LNCaP clone FGC (cell line): ENCODE measurements at regions not wholly inside any gene's neighbourhood (a gene's known extent, or its start where the extent isn't known, plus 50 kb on each side); places are given as distances from the start of the nearest gene placed in this dataset.
A peak's percentile ranks its signal among the peaks of the same experiment; 100 is the strongest.

ENCODE experiments used
- DNase-seq: peaks from one replicate; pipeline ENCODE4 v3.0.0-alpha.2; 2011; ENCODE audit warnings: low read depth
- H3K4me3 ChIP-seq: 2 replicates; pipeline ENCODE4 v1.5.1; 2011; ENCODE audit warnings: mild to moderate bottlenecking, low read depth, low read length, control low read depth
- CTCF ChIP-seq: IDR thresholded peaks from 2 replicates; pipeline ENCODE4 v1.5.1; 2012; ENCODE audit warnings: mild to moderate bottlenecking; ENCODE audit not compliant: control insufficient read depth, insufficient read depth; ENCODE audit errors: extremely low read depth

GRCh38 chr10:31612082-31612481 is 293.1 kb downstream of the ZEB1 start:
- H3K4me3 ChIP-seq: no peak overlapping the region
- no peak for DNase-seq
- TF ChIP-seq CTCF: no peak

- H3K4me3 ChIP-seq: no peak overlapping the region
- TF ChIP-seq CTCF: no peak
- no peak for DNase-seq
Observed at GRCh38 chr10:31611161-31611560, 292.1 kb downstream of the ZEB1 start.

GRCh38 chr10:31607481-31607880 is 288.5 kb downstream of the ZEB1 start:
- TF ChIP-seq CTCF: no peak
- DNase-seq: no peak
- H3K4me3 ChIP-seq: no peak overlapping the region

GRCh38 chr10:31606841-31607240 is 287.8 kb downstream of the ZEB1 start:
- no peak for TF ChIP-seq CTCF
- no peak for DNase-seq
- no peak overlapping the region for H3K4me3 ChIP-seq

GRCh38 chr10:31605861-31606525 is 287.0 kb downstream of the ZEB1 start:
- TF ChIP-seq CTCF: no peak
- H3K4me3 ChIP-seq: no peak overlapping the region
- peak; percentile 11 for DNase-seq

- no peak for TF ChIP-seq CTCF
- no peak overlapping the region for H3K4me3 ChIP-seq
- no peak for DNase-seq
Observed at GRCh38 chr10:31605426-31605825, 286.4 kb downstream of the ZEB1 start.

- DNase-seq: no peak
- no peak overlapping the region for H3K4me3 ChIP-seq
- TF ChIP-seq CTCF: no peak
Observed at GRCh38 chr10:31604646-31605170, 285.7 kb downstream of the ZEB1 start.
